LoVo (cell line): ENCODE measurements at regions not wholly inside any gene's neighbourhood (a gene's known extent, or its start where the extent isn't known, plus 50 kb on each side); places are given as distances from the start of the nearest gene placed in this dataset.

Source experiments
- DNase-seq: peaks from one replicate; pipeline ENCODE4 v3.0.0-alpha.2; 2016; ENCODE audit warnings: low spot score

GRCh38 chr4:137676357-137676998, 144.2 kb upstream of the PCDH18 start:
- DNase-seq = no peak

- no peak for DNase-seq
Observed at GRCh38 chr4:137674066-137674465, 141.8 kb upstream of the PCDH18 start.

GRCh38 chr4:137668885-137669545, 136.7 kb upstream of the PCDH18 start:
- DNase-seq = no peak

DNA sequence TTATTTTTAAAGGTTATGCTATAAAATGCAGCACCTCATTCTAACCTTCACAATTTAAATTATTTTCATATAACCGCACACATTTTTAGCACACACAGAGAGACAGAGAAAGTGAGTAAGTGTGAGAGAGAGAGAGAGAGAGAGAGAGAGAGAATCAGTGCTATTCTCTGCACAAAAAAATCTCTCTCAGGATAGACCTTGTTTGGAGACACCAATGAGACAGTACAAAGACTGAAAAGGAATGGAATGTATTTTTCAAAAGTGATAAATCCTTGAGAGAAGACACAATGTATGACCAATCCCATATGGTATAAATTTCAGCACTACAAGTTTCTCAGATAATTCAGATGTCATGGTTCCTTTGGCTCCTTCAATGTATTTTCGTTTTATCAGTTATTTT, 132.1 kb upstream of the PCDH18 start:
- no peak for DNase-seq

DNA sequence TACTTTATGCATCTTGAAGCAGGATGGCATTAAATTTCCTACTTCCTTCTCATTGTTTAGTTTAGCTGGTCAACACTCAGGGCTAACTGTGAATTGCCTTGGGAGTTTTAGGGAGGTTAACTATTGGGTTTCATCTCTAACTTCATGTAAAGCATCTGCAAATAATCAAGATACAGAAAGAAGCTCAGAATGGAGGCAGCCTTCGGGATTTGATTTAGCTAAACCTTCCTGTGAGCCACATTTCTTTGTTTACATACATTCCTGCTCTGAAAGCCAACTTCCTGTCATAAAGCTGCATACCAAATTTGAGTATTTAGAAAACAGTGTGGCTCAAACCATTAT, 131.7 kb upstream of the PCDH18 start:
- DNase-seq = no peak

GRCh38 chr4:137663251-137664045, 131.2 kb upstream of the PCDH18 start:
- DNase-seq = no peak

GRCh38 chr4:137661693-137662092, 129.4 kb upstream of the PCDH18 start:
- no peak for DNase-seq

- no peak for DNase-seq
Observed at GRCh38 chr4:137660211-137660610, 127.9 kb upstream of the PCDH18 start.

DNA sequence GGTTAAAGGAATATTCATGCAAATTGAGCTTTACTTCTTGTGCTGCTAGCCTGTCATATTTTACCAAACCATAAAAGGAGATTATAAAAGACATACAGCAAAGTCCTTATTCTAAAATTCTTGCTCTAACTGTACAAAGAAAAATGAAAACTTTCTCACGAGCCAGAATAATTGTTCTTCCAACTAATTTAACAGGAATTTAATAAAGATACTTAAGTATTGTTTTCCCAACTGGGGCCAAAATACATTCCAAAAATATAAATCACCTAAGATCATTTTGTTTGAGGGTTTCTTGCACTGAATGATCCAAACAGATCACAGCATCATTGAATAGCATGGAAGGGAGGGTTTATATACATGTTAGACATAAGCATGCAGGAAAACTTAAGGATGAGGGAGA, 127.1 kb upstream of the PCDH18 start:
- no peak for DNase-seq

GRCh38 chr4:137656661-137657060, 124.4 kb upstream of the PCDH18 start:
- no peak for DNase-seq

- no peak for DNase-seq
Observed at GRCh38 chr4:137655302-137655701, 123.0 kb upstream of the PCDH18 start.

DNA sequence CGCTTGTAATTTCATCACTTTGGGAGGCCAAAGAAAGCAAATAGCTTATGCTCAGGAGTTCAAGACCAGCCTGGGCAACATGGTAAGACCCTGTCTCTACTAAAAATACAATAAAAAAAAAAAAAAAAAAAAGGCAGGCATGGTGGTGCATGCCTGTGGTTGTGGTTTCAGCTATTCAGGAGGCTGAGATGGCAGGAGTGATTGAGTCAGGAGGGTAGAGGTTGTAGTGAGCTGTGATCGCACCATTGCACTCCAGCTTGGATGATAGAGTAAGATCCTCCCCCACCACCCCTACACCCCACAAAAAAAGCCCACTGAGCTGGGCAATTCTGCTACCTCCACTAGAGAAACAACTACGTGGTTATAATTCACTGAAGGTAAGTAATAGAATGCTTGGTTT, 118.8 kb upstream of the PCDH18 start:
- DNase-seq = no peak

DNA sequence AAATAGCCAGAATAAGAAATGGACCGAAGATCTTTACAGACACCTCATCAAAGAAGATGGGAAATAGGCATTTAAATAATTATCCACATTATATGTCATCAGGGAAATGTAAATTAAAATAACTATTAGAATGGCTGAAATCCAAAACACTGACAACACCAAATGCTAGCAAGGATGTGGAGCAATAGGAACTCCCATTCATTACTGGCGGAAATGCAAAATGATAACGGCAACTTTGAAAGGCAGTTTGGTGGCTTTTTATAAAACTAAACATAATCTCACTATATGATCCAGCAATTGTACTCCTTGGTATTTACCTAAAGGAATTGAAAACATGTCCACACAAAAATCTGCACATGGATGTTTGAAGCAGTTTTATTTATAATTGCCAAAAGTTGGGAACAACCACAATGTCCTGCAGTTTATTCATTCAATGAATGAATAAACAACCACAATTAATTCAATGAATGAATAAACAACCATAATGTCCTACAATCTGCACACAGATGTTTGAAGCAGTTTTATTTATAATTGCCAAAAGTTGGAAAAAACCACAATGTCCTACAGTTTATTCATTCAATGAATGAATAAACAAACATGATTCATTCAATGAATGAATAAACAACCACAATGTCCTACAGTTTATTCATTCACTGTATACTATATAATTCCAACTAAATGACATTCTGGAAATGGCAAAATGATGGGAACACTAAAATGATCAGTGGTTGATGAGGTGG, 117.6 kb upstream of the PCDH18 start:
- no peak for DNase-seq

GRCh38 chr4:137648531-137648930, 116.2 kb upstream of the PCDH18 start:
- DNase-seq = no peak

DNA sequence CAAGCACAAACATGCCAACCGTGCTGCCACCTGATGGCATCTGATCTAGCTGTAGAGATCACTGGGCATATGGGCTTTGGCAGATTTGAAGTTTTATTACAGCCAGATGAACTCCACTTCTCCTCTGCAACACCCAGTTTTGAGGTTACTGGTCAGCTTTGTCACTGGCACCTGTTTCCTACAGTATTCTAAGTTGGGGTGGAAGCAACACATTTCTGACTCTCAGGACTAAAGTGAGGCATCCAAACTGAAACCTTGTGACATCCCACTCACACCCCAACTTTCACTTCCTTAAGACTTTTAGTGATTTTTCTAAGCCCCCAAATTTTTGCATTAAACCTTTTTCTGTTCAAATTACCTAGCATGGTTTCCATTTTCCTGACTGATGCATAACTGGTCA, 115.1 kb upstream of the PCDH18 start:
- no peak for DNase-seq

GRCh38 chr4:137644201-137644600, 111.9 kb upstream of the PCDH18 start:
- no peak for DNase-seq

- DNase-seq = no peak
Observed at GRCh38 chr4:137641544-137641943, 109.2 kb upstream of the PCDH18 start.

DNA sequence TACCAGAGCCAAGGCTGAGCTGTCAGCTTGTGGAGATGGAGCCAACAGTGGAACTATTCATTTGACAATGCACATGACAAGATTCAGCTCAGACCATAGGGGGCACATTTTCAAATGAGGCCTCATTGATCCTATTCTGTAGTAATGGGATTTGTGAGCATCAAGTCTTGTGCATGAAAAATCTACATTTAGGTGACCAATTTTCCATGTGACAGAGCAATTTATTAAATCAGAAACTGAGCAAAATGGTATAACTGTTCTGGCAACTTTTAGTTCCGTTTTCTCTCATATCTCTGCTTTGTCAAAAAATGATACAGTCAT, 108.5 kb upstream of the PCDH18 start:
- DNase-seq = no peak

DNA sequence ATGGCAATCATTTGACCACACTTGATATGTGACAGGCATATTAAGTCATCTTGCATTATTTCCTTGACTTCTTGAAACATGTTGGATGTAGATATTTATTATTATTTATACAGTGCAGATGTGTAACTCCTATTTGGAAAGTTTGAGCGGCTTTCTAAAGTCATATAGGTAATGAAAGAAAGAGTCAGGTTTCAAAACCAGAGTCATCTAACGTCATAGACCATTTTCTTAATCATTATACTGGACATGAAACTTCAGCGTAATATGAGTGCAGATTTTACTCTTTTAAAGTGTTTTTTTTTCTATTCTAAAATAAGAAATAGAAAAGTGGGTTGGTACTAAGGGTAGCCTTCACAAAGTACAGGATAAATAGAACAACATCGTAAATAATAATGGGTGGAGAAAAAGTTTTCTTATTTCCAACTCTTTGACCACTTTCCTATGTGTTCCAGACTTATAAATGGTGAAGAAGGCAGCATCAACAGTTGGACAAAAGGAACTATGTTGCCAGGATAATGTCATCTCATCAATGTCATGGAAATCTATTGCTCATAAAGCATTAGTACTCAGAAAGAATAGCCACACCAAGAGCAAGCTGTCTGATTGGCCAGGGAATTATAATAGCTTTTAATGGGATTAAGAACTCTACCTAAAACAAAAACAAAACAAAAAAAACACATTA, 108.0 kb upstream of the PCDH18 start:
- DNase-seq = no peak

DNA sequence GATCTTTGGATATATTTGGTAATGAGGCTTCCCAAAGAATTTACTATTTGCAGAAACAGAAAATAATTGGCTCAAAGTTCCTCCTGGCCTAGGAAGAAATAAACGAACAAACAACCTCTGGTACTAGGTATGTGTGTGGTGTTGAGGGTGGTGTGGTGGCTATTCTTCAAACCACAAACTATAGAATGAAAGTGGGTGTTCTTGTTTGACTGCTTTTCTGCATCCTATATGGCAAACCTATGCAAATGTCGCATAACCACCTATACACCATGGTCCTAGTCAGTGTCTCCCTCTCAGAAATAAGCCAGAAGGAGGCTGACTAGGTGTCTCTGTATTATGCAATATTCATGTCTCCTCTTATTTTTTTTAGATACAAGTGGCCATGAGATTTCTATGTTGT, 106.6 kb upstream of the PCDH18 start:
- no peak for DNase-seq

DNA sequence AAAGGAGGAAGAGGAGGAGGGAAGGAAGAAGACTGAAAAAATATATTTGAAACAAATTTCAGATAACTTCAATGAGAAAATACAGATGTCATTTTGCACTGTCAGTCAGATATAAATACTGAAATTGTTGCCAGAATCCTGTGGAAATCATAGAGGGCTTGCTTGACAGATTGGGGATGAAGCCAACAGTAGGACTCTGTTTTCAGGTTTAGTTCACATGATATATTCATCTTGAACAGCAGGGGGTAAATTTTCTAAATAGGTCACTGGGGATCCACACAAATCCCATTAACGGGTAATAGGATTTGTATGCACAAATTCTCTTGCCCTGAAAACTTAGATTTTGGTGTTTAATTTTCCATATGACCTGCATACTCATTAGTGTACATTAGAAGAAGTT, 103.3 kb upstream of the PCDH18 start:
- DNase-seq = no peak

- DNase-seq = no peak
Observed at GRCh38 chr4:137635108-137635507, 102.8 kb upstream of the PCDH18 start.
